ENCODE measurements at regions not wholly inside any gene's neighbourhood (a gene's known extent, or its start where the extent isn't known, plus 50 kb on each side); places are given as distances from the start of the nearest gene placed in this dataset.

- H3K4me3 ChIP-seq (ENCODE audit: control insufficient read depth in 1 of 7, extremely low read depth in 1 of 7, insufficient read depth in 4 of 7, low read depth in 2 of 7, low read length in 6 of 7): no peak overlapping the region
- no peak overlapping the region for H3K27ac ChIP-seq (ENCODE audit: insufficient read depth in 1 of 2, low read depth in 1 of 2, low read length in 2 of 2, poor library complexity in 1 of 2, severe bottlenecking in 2 of 2)
- ChIA-PET CTCF (interaction anchor here (1.1 to 1.6 kb wide), 2 partner anchors 18 to 65 kb away, joined by 3 read pairs; no protein-coding TSS in a partner anchor), POLR2A (no interaction called here)
- H3K9me3 ChIP-seq (ENCODE audit: control extremely low read depth in 1 of 5, control insufficient read depth in 4 of 5, insufficient read depth in 2 of 5, low read depth in 1 of 5, low read length in 4 of 5): no peaks in the 10 kb centered on the region
- H3K4me1 ChIP-seq (ENCODE audit: control extremely low read depth in 1 of 4, control insufficient read depth in 4 of 4, insufficient read depth in 4 of 4, low read length in 3 of 4): no peaks in the 10 kb centered on the region
- no peaks in the 10 kb centered on the region for H3K27me3 ChIP-seq (replicated peaks in 2 of 5; ENCODE audit: control insufficient read depth in 4 of 5, insufficient read depth in 5 of 5, low read length in 4 of 5)
- H3K36me3 ChIP-seq (ENCODE audit: control insufficient read depth in 4 of 4, insufficient read depth in 4 of 4, low read length in 3 of 4): no peaks in the 10 kb centered on the region
- DNase-seq: no peak
Measured at GRCh38 chr12:60107992-60108391, 512.2 kb downstream of the SLC16A7 start.

- ChIA-PET CTCF (interaction anchor here (1.2 kb wide), 2 partner anchors 9 to 21 kb away, joined by 3 read pairs; no protein-coding TSS in a partner anchor), POLR2A (no interaction called here)
- H3K9me3 ChIP-seq (ENCODE audit: control extremely low read depth in 1 of 5, control insufficient read depth in 4 of 5, insufficient read depth in 2 of 5, low read depth in 1 of 5, low read length in 4 of 5): no peaks in the 10 kb centered on the region
- no peak overlapping the region for H3K27ac ChIP-seq (ENCODE audit: insufficient read depth in 1 of 2, low read depth in 1 of 2, low read length in 2 of 2, poor library complexity in 1 of 2, severe bottlenecking in 2 of 2)
- no peak overlapping the region for H3K4me3 ChIP-seq (ENCODE audit: control insufficient read depth in 1 of 7, extremely low read depth in 1 of 7, insufficient read depth in 4 of 7, low read depth in 2 of 7, low read length in 6 of 7)
- no peak for DNase-seq
- H3K4me1 ChIP-seq (ENCODE audit: control extremely low read depth in 1 of 4, control insufficient read depth in 4 of 4, insufficient read depth in 4 of 4, low read length in 3 of 4): no peaks in the 10 kb centered on the region
- no peaks in the 10 kb centered on the region for H3K36me3 ChIP-seq (ENCODE audit: control insufficient read depth in 4 of 4, insufficient read depth in 4 of 4, low read length in 3 of 4)
- WGBS (ENCODE audit: insufficient coverage): 90% methylated on average over 1 of the region's 2 CpGs
- no peaks in the 10 kb centered on the region for H3K27me3 ChIP-seq (replicated peaks in 2 of 5; ENCODE audit: control insufficient read depth in 4 of 5, insufficient read depth in 5 of 5, low read length in 4 of 5)
Measured at GRCh38 chr12:60112063-60112462, 516.2 kb downstream of the SLC16A7 start.

- DNase-seq: no peak
- Histone ChIP-seq H3K4me3 (ENCODE audit: control insufficient read depth in 1 of 7, extremely low read depth in 1 of 7, insufficient read depth in 4 of 7, low read depth in 2 of 7, low read length in 6 of 7) (no peak overlapping the region), H3K36me3 (ENCODE audit: control insufficient read depth in 4 of 4, insufficient read depth in 4 of 4, low read length in 3 of 4) (no peaks in the 10 kb centered on the region), H3K27me3 (replicated peaks in 2 of 5; ENCODE audit: control insufficient read depth in 4 of 5, insufficient read depth in 5 of 5, low read length in 4 of 5) (no peaks in the 10 kb centered on the region), H3K4me1 (ENCODE audit: control extremely low read depth in 1 of 4, control insufficient read depth in 4 of 4, insufficient read depth in 4 of 4, low read length in 3 of 4) (no peaks in the 10 kb centered on the region), H3K9me3 (ENCODE audit: control extremely low read depth in 1 of 5, control insufficient read depth in 4 of 5, insufficient read depth in 2 of 5, low read depth in 1 of 5, low read length in 4 of 5) (no peaks in the 10 kb centered on the region), H3K27ac (ENCODE audit: insufficient read depth in 1 of 2, low read depth in 1 of 2, low read length in 2 of 2, poor library complexity in 1 of 2, severe bottlenecking in 2 of 2) (no peak overlapping the region)
- ChIA-PET POLR2A (no interaction called here), CTCF (interaction anchor here (1.2 kb wide), 1 partner anchor 20 kb away, joined by 3 read pairs; no protein-coding TSS in a partner anchor)
- WGBS (ENCODE audit: insufficient coverage): 0% methylated on average over 1 of the region's 1 CpG
Measured at GRCh38 chr12:60112763-60113162, 516.9 kb downstream of the SLC16A7 start.

GRCh38 chr12:60114169-60114568, 518.3 kb downstream of the SLC16A7 start:
- H3K9me3 ChIP-seq (ENCODE audit: control extremely low read depth in 1 of 5, control insufficient read depth in 4 of 5, insufficient read depth in 2 of 5, low read depth in 1 of 5, low read length in 4 of 5): no peaks in the 10 kb centered on the region
- H3K36me3 ChIP-seq (ENCODE audit: control insufficient read depth in 4 of 4, insufficient read depth in 4 of 4, low read length in 3 of 4): no peaks in the 10 kb centered on the region
- no peak overlapping the region for H3K4me3 ChIP-seq (ENCODE audit: control insufficient read depth in 1 of 7, extremely low read depth in 1 of 7, insufficient read depth in 4 of 7, low read depth in 2 of 7, low read length in 6 of 7)
- no peak overlapping the region for H3K27ac ChIP-seq (ENCODE audit: insufficient read depth in 1 of 2, low read depth in 1 of 2, low read length in 2 of 2, poor library complexity in 1 of 2, severe bottlenecking in 2 of 2)
- ChIA-PET POLR2A (no interaction called here), CTCF (no interaction called here)
- DNase-seq: no peak
- WGBS (ENCODE audit: insufficient coverage): no CpG with 5 or more reads among the region's 1 CpG
- no peaks in the 10 kb centered on the region for H3K27me3 ChIP-seq (replicated peaks in 2 of 5; ENCODE audit: control insufficient read depth in 4 of 5, insufficient read depth in 5 of 5, low read length in 4 of 5)
- no peaks in the 10 kb centered on the region for H3K4me1 ChIP-seq (ENCODE audit: control extremely low read depth in 1 of 4, control insufficient read depth in 4 of 4, insufficient read depth in 4 of 4, low read length in 3 of 4)

- no peaks in the 10 kb centered on the region for H3K27me3 ChIP-seq (replicated peaks in 2 of 5; ENCODE audit: control insufficient read depth in 4 of 5, insufficient read depth in 5 of 5, low read length in 4 of 5)
- no peak overlapping the region for H3K4me3 ChIP-seq (ENCODE audit: control insufficient read depth in 1 of 7, extremely low read depth in 1 of 7, insufficient read depth in 4 of 7, low read depth in 2 of 7, low read length in 6 of 7)
- H3K27ac ChIP-seq (ENCODE audit: insufficient read depth in 1 of 2, low read depth in 1 of 2, low read length in 2 of 2, poor library complexity in 1 of 2, severe bottlenecking in 2 of 2): no peak overlapping the region
- ChIA-PET CTCF (interaction anchor here (0.9 to 1.0 kb wide), 2 partner anchors 15 to 16 kb away, joined by 3 read pairs; no protein-coding TSS in a partner anchor), POLR2A (no interaction called here)
- no peak for DNase-seq
- 44% methylated on average over 2 of the region's 2 CpGs for WGBS (ENCODE audit: insufficient coverage)
- no peaks in the 10 kb centered on the region for H3K36me3 ChIP-seq (ENCODE audit: control insufficient read depth in 4 of 4, insufficient read depth in 4 of 4, low read length in 3 of 4)
- no peaks in the 10 kb centered on the region for H3K4me1 ChIP-seq (ENCODE audit: control extremely low read depth in 1 of 4, control insufficient read depth in 4 of 4, insufficient read depth in 4 of 4, low read length in 3 of 4)
- H3K9me3 ChIP-seq (ENCODE audit: control extremely low read depth in 1 of 5, control insufficient read depth in 4 of 5, insufficient read depth in 2 of 5, low read depth in 1 of 5, low read length in 4 of 5): no peaks in the 10 kb centered on the region
Measured at GRCh38 chr12:60119327-60119726, 523.5 kb downstream of the SLC16A7 start.

GRCh38 chr12:60120199-60120598, 524.4 kb downstream of the SLC16A7 start:
- no peak for DNase-seq
- no CpG with 5 or more reads among the region's 5 CpGs for WGBS (ENCODE audit: insufficient coverage)
- no peaks in the 10 kb centered on the region for H3K36me3 ChIP-seq (ENCODE audit: control insufficient read depth in 4 of 4, insufficient read depth in 4 of 4, low read length in 3 of 4)
- ChIA-PET CTCF (interaction anchor here (1.0 kb wide), 1 partner anchor 15 kb away, joined by 3 read pairs; no protein-coding TSS in a partner anchor), POLR2A (no interaction called here)
- H3K4me1 ChIP-seq (ENCODE audit: control extremely low read depth in 1 of 4, control insufficient read depth in 4 of 4, insufficient read depth in 4 of 4, low read length in 3 of 4): no peaks in the 10 kb centered on the region
- H3K4me3 ChIP-seq (ENCODE audit: control insufficient read depth in 1 of 7, extremely low read depth in 1 of 7, insufficient read depth in 4 of 7, low read depth in 2 of 7, low read length in 6 of 7): no peak overlapping the region
- peaks cover 0 to 3% (median 0%) of the 10 kb centered on the region in 5 experiments for H3K9me3 ChIP-seq (ENCODE audit: control extremely low read depth in 1 of 5, control insufficient read depth in 4 of 5, insufficient read depth in 2 of 5, low read depth in 1 of 5, low read length in 4 of 5)
- H3K27me3 ChIP-seq (replicated peaks in 2 of 5; ENCODE audit: control insufficient read depth in 4 of 5, insufficient read depth in 5 of 5, low read length in 4 of 5): no peaks in the 10 kb centered on the region
- H3K27ac ChIP-seq (ENCODE audit: insufficient read depth in 1 of 2, low read depth in 1 of 2, low read length in 2 of 2, poor library complexity in 1 of 2, severe bottlenecking in 2 of 2): no peak overlapping the region

GRCh38 chr12:60123557-60123956, 527.7 kb downstream of the SLC16A7 start:
- Histone ChIP-seq H3K4me1 (ENCODE audit: control extremely low read depth in 1 of 4, control insufficient read depth in 4 of 4, insufficient read depth in 4 of 4, low read length in 3 of 4) (no peaks in the 10 kb centered on the region), H3K27ac (ENCODE audit: insufficient read depth in 1 of 2, low read depth in 1 of 2, low read length in 2 of 2, poor library complexity in 1 of 2, severe bottlenecking in 2 of 2) (no peak overlapping the region), H3K36me3 (ENCODE audit: control insufficient read depth in 4 of 4, insufficient read depth in 4 of 4, low read length in 3 of 4) (no peaks in the 10 kb centered on the region), H3K9me3 (ENCODE audit: control extremely low read depth in 1 of 5, control insufficient read depth in 4 of 5, insufficient read depth in 2 of 5, low read depth in 1 of 5, low read length in 4 of 5) (peaks cover 0 to 9% (median 0%) of the 10 kb centered on the region in 5 experiments), H3K4me3 (ENCODE audit: control insufficient read depth in 1 of 7, extremely low read depth in 1 of 7, insufficient read depth in 4 of 7, low read depth in 2 of 7, low read length in 6 of 7) (no peak overlapping the region), H3K27me3 (replicated peaks in 2 of 5; ENCODE audit: control insufficient read depth in 4 of 5, insufficient read depth in 5 of 5, low read length in 4 of 5) (no peaks in the 10 kb centered on the region)
- ChIA-PET POLR2A (no interaction called here), CTCF (no interaction called here)
- WGBS (ENCODE audit: insufficient coverage): 100% methylated on average over 1 of the region's 1 CpG
- no peak for DNase-seq

Data from common myeloid progenitor, CD34-positive (primary cell).